Neural cell (in vitro differentiated cells): ENCODE measurements at regions not wholly inside any gene's neighbourhood (a gene's known extent, or its start where the extent isn't known, plus 50 kb on each side); places are given as distances from the start of the nearest gene placed in this dataset.

ENCODE experiments used
- H2AFZ ChIP-seq: fragments of 200-600, 300-800 bp; sonication (generic), shearing (Covaris generic); 2 replicates; pipeline ENCODE4 v1.6.0; 2014; ENCODE audit warnings: low read depth, mild to moderate bottlenecking, antibody characterized with exemption, low read length, moderate library complexity
- H3F3A ChIP-seq: fragments of 200-600 bp; shearing (Covaris generic); 2 replicates; pipeline ENCODE4 v1.6.1; 2016; ENCODE audit warnings: mild to moderate bottlenecking, moderate library complexity, mixed read lengths, antibody characterized with exemption, low read length; ENCODE audit not compliant: insufficient read depth, poor library complexity, severe bottlenecking
- H3K27ac ChIP-seq: fragments of 200-600, 300-800 bp; sonication (generic), shearing (Covaris generic); 2 replicates; pipeline ENCODE4 v1.5.1; 2014; ENCODE audit warnings: mild to moderate bottlenecking, low read length, moderate library complexity
- H3K27me3 ChIP-seq: fragments of 300-800, 200-600 bp; sonication (generic), shearing (Covaris generic); 2 replicates; pipeline ENCODE4 v1.6.0; 2014; ENCODE audit warnings: mild to moderate bottlenecking, low read depth, low read length, moderate library complexity; ENCODE audit not compliant: insufficient read depth
- H3K36me3 ChIP-seq: fragments of 300-800, 200-600 bp; sonication (generic), shearing (Covaris generic); 2 replicates; pipeline ENCODE4 v1.5.1; 2014; ENCODE audit warnings: mild to moderate bottlenecking, antibody characterized with exemption, low read length, moderate library complexity; ENCODE audit not compliant: insufficient read depth
- H3K4me2 ChIP-seq: fragments of 300-800, 200-600 bp; sonication (generic), shearing (Covaris generic); 2 replicates; pipeline ENCODE4 v1.6.0; 2014; ENCODE audit warnings: mild to moderate bottlenecking, low read length
- H3K4me3 ChIP-seq: fragments of 300-800, 200-600 bp; sonication (generic), shearing (Covaris generic); 2 replicates; pipeline ENCODE4 v1.5.1; 2014; ENCODE audit warnings: mild to moderate bottlenecking, low read length, moderate library complexity
- H3K79me2 ChIP-seq: fragments of 200-600 bp; shearing (Covaris generic); replicated peaks from 2 replicates; pipeline ENCODE4 v1.6.0; 2014; ENCODE audit warnings: mild to moderate bottlenecking, low read length, moderate library complexity; ENCODE audit not compliant: insufficient read depth
- H3K9ac ChIP-seq: fragments of 300-800, 200-600 bp; sonication (generic), shearing (Covaris generic); 2 replicates; pipeline ENCODE4 v1.6.1; 2016; ENCODE audit warnings: mild to moderate bottlenecking, low read length, mixed read lengths
- H3K9me2 ChIP-seq: fragments of 200-600 bp; shearing (Covaris generic); 2 replicates; pipeline ENCODE4 v1.6.1; 2016; ENCODE audit warnings: mild to moderate bottlenecking, low read length, mixed read lengths; ENCODE audit not compliant: insufficient read depth
- H3K9me3 ChIP-seq: fragments of 200-600, 300-800 bp; sonication (generic), shearing (Covaris generic); 2 replicates; pipeline ENCODE4 v1.6.1; 2016; ENCODE audit warnings: mild to moderate bottlenecking, mixed run types, low read length, moderate library complexity, mixed read lengths
- H4K20me1 ChIP-seq: fragments of 200-600 bp; shearing (Covaris generic); 2 replicates; pipeline ENCODE4 v1.6.1; 2016; ENCODE audit warnings: mild to moderate bottlenecking, mixed run types; ENCODE audit not compliant: insufficient read depth
- EP300 ChIP-seq: fragments of 450-650 bp; conservative IDR thresholded peaks from 2 replicates; pipeline ENCODE4 v1.6.1; 2014; ENCODE audit warnings: antibody characterized with exemption, mild to moderate bottlenecking, moderate library complexity; ENCODE audit not compliant: poor library complexity, severe bottlenecking
- EZH2 ChIP-seq: fragments of 200-600, 300-800 bp; shearing (Covaris generic), sonication (generic); IDR thresholded peaks from 2 replicates; pipeline ENCODE4 v1.6.1; 2014; ENCODE audit warnings: antibody characterized with exemption, low read length, borderline replicate concordance, mild to moderate bottlenecking; ENCODE audit not compliant: insufficient read depth, poor library complexity, severe bottlenecking
- MXI1 ChIP-seq: fragments of 450-650 bp; conservative IDR thresholded peaks from 2 replicates; pipeline ENCODE4 v1.6.1; 2014; ENCODE audit warnings: antibody characterized with exemption, mild to moderate bottlenecking; ENCODE audit not compliant: poor library complexity, severe bottlenecking
- POLR2AphosphoS5 ChIP-seq: IDR thresholded peaks from 2 replicates; pipeline ENCODE4 v1.6.1; 2012
- RAD21 ChIP-seq: fragments of 450-650 bp; conservative IDR thresholded peaks from 2 replicates; pipeline ENCODE4 v1.6.1; 2014; ENCODE audit warnings: antibody characterized with exemption, mild to moderate bottlenecking, moderate library complexity
- SMC3 ChIP-seq: fragments of 450-650 bp; conservative IDR thresholded peaks from 2 replicates; pipeline ENCODE4 v1.6.1; 2014; ENCODE audit warnings: antibody characterized with exemption, mild to moderate bottlenecking, moderate library complexity; ENCODE audit not compliant: poor library complexity
- TAF1 ChIP-seq: IDR thresholded peaks from 2 replicates; pipeline ENCODE4 v1.6.1; 2012; ENCODE audit warnings: low read depth
- TF ChIP-seq, protein P1 (sequence below): fragments of 450-650 bp; IDR thresholded peaks from 2 replicates; pipeline ENCODE4 v1.5.1; 2014; ENCODE audit warnings: antibody characterized with exemption, mild to moderate bottlenecking, moderate library complexity; ENCODE audit not compliant: poor library complexity, severe bottlenecking
- TF ChIP-seq, protein P2 (sequence below): IDR thresholded peaks from 2 replicates; pipeline ENCODE4 v1.6.1; 2012; ENCODE audit warnings: borderline replicate concordance

DNA sequence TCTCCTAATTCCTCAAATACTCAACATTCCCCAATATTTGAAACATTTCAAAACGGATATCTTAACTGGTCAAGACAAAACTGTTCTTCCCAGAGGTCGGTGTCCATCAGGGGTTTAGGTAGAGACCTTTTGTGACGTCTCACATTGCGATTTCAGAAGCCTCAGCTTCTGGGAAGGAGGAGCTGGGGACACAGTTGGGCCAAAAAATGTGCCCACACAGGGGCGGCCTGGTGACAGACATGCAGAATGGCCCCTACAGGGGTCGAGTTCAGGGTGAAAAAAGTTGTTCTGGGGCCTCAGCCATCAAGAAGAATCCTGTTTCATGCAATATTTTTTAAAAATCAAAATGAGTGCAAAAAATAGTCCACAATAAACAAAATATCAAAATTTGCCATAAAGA lies 108.7 kb upstream of the PFKP start:
- Histone ChIP-seq H3K27ac (no peak overlapping the region), H3K9ac (no peak overlapping the region), H4K20me1 (no peaks in the 10 kb centered on the region), H3K79me2 (no peaks in the 10 kb centered on the region), H3K9me3 (no peaks in the 10 kb centered on the region), H3K4me3 (no peak overlapping the region), H3F3A (no peaks in the 10 kb centered on the region), H2AFZ (no peak overlapping the region), H3K9me2 (no peaks in the 10 kb centered on the region), H3K27me3 (no peaks in the 10 kb centered on the region), H3K36me3 (no peaks in the 10 kb centered on the region), H3K4me2 (no peak overlapping the region)
- no peak for TF ChIP-seq TAF1
- TF ChIP-seq EP300: no peak
- TF ChIP-seq, protein P1, sequence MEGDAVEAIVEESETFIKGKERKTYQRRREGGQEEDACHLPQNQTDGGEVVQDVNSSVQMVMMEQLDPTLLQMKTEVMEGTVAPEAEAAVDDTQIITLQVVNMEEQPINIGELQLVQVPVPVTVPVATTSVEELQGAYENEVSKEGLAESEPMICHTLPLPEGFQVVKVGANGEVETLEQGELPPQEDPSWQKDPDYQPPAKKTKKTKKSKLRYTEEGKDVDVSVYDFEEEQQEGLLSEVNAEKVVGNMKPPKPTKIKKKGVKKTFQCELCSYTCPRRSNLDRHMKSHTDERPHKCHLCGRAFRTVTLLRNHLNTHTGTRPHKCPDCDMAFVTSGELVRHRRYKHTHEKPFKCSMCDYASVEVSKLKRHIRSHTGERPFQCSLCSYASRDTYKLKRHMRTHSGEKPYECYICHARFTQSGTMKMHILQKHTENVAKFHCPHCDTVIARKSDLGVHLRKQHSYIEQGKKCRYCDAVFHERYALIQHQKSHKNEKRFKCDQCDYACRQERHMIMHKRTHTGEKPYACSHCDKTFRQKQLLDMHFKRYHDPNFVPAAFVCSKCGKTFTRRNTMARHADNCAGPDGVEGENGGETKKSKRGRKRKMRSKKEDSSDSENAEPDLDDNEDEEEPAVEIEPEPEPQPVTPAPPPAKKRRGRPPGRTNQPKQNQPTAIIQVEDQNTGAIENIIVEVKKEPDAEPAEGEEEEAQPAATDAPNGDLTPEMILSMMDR: no peak
- no peak for TF ChIP-seq POLR2AphosphoS5
- no peak for TF ChIP-seq EZH2
- TF ChIP-seq, protein P2, sequence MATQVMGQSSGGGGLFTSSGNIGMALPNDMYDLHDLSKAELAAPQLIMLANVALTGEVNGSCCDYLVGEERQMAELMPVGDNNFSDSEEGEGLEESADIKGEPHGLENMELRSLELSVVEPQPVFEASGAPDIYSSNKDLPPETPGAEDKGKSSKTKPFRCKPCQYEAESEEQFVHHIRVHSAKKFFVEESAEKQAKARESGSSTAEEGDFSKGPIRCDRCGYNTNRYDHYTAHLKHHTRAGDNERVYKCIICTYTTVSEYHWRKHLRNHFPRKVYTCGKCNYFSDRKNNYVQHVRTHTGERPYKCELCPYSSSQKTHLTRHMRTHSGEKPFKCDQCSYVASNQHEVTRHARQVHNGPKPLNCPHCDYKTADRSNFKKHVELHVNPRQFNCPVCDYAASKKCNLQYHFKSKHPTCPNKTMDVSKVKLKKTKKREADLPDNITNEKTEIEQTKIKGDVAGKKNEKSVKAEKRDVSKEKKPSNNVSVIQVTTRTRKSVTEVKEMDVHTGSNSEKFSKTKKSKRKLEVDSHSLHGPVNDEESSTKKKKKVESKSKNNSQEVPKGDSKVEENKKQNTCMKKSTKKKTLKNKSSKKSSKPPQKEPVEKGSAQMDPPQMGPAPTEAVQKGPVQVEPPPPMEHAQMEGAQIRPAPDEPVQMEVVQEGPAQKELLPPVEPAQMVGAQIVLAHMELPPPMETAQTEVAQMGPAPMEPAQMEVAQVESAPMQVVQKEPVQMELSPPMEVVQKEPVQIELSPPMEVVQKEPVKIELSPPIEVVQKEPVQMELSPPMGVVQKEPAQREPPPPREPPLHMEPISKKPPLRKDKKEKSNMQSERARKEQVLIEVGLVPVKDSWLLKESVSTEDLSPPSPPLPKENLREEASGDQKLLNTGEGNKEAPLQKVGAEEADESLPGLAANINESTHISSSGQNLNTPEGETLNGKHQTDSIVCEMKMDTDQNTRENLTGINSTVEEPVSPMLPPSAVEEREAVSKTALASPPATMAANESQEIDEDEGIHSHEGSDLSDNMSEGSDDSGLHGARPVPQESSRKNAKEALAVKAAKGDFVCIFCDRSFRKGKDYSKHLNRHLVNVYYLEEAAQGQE: no peak
- TF ChIP-seq MXI1: no peak
- no peak for TF ChIP-seq RAD21
- TF ChIP-seq SMC3: no peak

DNA sequence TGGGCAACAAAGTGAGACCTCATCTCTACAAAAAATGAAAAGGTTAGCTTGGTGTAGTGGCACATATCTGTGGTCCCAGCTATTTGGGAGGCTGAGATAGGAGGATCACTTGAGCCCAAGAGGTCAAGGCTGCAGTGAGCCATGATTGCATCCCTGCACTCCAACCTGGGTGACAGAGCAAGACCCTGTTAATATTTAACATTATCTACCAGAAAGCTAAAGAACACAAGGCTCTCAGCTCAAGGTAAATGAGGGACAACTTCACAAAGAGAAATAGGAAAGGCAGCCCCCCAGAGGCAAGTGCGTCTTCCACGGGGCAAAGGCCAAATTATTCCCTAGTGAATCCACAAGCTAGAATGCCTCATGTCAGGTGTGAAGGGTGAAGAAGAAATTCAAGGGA lies 109.6 kb upstream of the PFKP start:
- Histone ChIP-seq H3K27me3 (no peaks in the 10 kb centered on the region), H3K9me3 (no peaks in the 10 kb centered on the region), H3F3A (no peaks in the 10 kb centered on the region), H3K4me3 (no peak overlapping the region), H4K20me1 (no peaks in the 10 kb centered on the region), H3K9me2 (no peaks in the 10 kb centered on the region), H3K27ac (no peak overlapping the region), H3K4me2 (no peak overlapping the region), H2AFZ (no peak overlapping the region), H3K79me2 (no peaks in the 10 kb centered on the region), H3K9ac (no peak overlapping the region), H3K36me3 (no peaks in the 10 kb centered on the region)
- TF ChIP-seq EZH2 (no peak), POLR2AphosphoS5 (no peak), SMC3 (no peak), MXI1 (no peak), TAF1 (no peak), RAD21 (no peak), EP300 (no peak)
- TF ChIP-seq, protein P1: no peak
- TF ChIP-seq, protein P2: no peak
